Activated naive CD4-positive, alpha-beta T cell treated with Interleukin-2 at 50 U/mL for 16 hours (primary cell): ENCODE measurements at regions not wholly inside any gene's neighbourhood (a gene's known extent, or its start where the extent isn't known, plus 50 kb on each side); places are given as distances from the start of the nearest gene placed in this dataset.

Source experiments
- DNase-seq: peaks from one replicate; pipeline ENCODE4 v3.0.0-alpha.2; 2020

- no peak for DNase-seq
Measured at GRCh38 chr12:24069532-24070395, 120.3 kb upstream of the SOX5 start.

GRCh38 chr12:24066865-24067264, 117.4 kb upstream of the SOX5 start:
- DNase-seq: no peak

DNA sequence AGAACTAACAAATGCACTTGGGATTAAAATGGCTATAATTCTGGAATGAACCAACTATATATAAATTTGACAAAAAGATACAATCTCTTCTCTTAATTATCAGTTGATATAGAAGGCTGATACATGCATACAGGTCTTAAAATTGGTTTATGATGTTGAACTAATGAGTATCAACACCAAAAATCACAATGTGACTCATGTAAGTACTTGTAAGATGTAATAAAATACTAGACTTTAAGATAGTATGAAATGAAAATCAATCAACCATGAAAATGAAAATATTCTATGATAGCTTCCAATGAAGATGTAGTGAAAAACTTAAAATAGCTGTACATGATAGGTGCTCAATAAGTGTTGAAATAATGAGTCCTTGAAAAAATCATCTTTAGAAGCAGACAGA, 116.6 kb upstream of the SOX5 start:
- DNase-seq: no peak

DNA sequence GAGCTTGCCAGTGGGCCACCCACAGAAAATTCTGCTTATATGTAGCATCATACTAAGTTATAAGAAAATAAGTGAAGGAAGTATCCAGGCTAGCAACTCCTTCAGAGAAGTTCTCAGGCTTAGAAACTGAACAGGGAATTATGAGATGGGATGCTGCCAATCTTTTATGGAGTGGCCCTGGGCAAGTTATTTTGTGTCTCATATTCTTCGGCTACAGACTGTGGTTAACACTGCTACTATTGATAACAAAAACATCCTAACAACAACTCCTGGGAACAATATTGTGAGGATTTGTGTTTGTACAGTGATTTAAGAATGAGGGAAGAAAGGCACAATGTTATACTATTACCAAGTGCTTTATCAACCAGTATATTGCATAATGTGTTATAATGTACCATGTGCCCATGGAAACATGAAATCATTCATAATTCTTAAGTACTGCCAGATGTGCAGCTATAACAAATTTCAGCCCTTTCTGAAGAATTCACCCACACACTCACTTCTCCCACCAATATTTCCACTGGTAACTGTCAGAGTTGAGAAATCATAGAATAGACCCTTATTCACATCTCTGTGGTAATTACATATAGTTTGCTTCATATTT, 113.3 kb upstream of the SOX5 start:
- DNase-seq: no peak

DNA sequence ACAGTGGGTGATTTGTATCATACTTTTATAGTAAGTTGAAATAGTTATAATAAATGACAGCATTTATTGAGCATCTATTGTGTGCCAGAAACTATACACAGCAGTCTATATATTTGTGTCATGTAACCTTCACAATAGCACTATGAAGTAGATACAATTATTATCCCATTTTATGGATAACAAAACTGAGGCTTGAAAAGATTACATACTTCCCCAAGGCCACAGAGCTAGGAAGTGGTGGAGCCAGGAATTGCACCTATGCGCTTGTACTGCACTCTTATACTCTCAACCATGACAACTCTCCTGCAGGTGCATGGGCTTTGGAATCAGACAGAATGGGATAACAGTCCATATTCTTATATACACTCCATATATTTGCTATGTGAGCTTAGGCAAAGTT, 110.6 kb upstream of the SOX5 start:
- DNase-seq: no peak

DNA sequence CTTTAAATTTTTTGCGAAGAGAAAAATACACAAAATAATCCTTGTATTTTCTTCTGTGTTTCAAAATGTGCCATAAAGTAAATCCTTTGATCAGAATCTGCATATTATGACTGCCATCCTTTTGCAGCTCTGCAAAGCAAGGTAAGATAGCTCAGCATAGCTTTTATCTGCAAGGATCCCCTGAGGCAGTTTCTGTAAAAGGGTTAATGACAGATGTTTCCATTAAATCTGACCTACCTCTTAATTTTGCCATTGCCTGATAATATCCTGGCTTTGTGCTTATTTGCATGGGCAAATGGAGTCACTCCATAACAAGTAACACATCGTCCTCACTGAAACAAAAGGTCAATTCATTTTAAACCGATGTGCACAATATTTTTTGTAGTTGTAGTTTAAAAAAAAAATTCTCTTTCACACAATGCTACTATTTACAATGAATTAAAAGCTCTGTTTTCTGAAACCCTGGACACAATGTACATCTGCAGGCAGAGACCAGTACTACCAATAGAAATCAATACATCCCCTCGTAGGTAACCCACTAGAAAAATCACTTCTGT, 108.5 kb upstream of the SOX5 start:
- no peak for DNase-seq

DNA sequence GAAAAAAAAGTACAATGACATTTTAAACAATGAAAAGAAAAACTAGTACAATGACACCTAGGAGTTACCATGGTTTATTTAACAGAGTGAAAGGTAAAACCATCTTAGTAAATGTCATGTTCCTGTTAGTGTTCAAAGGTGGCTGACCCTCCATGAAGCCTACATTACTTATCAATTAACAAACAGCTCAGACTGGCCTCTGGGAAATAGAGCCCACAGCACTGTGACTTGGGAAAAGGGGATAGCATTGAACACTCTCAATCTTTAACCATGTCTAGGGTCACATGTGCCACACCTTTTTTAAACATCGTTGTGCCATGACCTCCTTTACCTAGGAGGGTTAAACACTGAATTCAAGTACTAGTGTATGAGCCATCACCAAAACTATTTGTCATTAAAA, 106.3 kb upstream of the SOX5 start:
- no peak for DNase-seq

GRCh38 chr12:24054416-24054815, 104.9 kb upstream of the SOX5 start:
- DNase-seq: no peak

DNA sequence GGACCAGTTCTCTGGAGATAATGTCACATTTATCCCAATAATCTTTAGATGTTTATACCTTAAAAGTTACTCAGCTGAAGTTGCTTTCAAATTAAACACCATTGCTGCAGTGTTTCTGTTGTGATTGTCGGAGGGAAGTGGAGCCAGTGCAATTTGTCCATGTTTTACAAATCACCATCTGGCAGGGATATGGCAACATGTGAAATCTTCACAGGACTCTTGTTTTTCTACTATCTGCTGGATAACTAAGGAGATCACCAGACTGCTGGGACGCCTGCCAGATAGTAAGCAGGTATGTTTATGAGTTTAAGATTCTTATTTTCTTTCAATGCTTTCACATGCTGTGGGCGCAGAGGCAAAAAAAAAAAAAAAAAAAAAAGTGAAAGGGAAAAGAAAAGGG, 100.3 kb upstream of the SOX5 start:
- no peak for DNase-seq

DNA sequence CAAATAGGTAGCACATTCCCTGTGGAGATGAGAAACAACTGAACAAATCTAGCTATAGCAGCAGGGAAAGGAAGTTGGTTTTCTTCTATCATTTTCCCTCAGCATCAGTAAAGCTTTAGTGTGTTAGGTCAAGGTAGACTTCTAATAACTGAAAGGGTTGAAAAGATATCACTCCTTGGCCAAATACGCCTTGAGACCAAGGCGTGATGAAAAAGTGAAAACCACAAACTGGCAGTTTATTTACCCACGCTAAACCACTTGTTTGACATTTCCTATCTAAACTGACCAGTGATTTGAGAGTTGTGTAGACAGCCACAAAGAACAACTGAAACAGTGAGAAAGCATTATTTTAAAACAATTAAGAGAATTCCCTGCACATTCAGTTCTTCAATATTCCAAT, 99.6 kb upstream of the SOX5 start:
- DNase-seq: no peak

DNA sequence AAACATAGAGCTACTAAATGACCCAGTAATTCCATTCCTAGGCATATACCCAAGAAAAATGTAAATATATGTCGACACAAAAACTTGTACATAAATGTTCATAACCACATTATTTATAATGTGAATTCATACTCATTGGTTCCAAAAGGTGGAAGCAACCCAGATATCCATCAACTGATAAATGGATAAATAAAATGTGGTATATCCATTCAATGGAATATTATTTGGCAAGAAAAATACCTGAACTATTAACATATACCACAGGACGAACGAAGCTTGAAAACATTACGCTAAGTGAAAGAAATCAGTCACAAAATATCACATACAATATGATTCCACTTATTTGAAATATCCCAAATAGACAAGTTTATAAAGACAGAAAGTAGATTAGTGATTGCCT, 99.0 kb upstream of the SOX5 start:
- no peak for DNase-seq

- no peak for DNase-seq
Measured at GRCh38 chr12:24047326-24047725, 97.9 kb upstream of the SOX5 start.

DNA sequence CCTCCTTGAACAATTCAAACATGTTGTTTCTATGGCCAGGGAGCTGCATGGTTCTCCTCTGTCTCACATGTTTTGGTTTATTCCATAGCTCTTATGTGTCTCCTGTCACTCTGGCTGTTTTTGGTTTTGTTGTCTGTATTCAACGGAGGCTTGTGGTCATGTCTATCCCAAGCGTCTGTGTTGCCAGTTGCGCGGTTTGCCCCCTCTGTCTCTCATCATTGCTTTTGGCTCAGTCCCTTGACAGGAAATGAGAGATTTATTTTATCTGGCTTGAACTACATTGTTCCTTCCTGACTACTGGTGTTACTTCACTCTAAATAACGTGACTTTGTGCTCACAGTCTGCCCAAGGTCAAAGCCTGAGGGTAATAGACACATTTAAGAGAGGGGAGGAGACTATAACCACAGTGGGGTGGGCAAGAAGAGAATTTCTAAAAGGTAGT, 96.4 kb upstream of the SOX5 start:
- DNase-seq: no peak

DNA sequence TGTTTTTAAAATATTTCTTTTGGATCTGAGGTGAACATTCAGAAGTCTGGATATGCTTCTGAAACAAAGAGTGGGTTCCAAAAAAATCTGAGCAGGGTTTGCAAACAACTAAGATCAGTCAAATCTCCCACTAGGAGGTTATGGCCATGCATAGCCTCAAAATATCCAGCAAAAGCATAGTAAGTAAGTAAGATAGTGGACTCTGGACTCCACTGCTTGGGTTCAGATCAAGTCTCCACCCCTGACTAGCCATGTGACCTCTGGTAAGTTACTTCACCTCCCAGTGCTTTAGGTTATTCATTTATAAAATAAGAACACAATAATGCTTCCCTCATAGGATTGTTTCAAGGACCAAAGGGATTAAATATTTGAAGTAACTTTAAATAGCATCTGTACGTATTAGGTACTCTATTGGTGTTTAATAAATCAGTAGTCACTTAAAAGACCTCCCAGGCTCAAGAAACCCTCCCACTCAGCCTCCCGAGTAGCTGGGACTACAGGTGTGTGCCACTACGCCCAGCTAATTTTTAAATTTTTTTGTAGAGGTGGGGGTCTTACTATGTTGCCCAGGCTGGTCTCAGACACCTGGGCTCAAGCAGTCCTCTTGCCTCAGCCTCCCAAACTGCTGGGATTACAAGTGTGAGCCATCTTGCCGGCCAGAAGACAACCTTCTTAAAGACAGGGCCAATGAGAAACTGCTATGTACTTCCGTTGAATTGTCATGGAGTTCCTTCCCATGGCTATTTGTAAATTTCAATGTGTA, 95.7 kb upstream of the SOX5 start:
- no peak for DNase-seq

DNA sequence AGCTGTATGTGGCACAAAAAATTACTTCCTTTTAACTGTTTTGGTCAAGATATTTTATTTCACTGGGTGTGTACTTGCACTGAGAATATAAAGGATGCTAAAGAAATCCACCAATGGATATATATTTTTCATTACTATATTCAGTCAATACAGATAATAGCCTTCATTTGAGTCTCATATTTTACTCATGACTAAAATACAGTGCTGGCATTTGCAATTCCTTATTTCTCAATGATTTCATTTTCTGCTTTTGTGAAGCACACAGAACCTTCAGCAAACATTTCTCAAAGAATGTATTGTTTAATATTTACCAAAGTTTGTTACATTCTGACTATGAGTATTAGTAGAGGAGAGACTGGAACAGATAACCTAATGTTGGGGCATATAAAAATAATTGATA, 93.2 kb upstream of the SOX5 start:
- DNase-seq: no peak

GRCh38 chr12:24039113-24039525, 89.6 kb upstream of the SOX5 start:
- no peak for DNase-seq

DNA sequence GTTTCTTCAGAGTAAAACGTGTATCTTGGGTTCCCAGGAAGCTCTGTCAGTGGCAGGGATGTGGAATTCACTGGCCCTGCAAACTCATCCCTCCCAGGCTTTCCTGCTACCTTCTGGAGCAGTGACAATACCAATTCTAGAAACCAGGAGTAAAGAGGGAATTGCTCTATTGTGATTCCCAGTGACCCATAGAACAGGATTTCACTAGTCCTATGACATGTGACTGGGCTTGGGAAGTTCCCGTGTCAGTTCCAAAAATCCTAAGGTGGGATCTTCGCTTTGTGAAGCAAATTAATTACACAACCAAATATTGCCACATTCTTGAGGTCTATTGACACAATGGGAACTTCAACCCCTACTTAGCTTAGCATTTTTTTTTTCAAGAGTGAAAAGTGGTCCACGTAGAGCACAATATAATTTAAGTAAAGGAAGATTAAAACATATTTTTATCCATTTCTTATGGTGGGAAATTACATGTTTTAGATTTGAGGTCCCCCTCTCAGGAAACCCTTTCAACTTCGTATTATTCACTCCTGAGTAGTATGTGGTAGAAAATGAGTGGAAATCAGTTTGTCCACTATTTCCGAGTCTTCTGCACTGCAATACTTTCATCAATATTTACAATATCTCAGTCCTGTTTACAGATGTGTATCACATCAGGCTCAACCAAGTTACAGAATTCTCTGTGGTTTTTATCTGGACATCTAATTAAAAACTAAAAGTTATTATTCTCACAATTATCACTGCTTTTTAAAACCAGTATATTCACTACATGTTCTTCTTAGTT, 88.9 kb upstream of the SOX5 start:
- DNase-seq: no peak

- DNase-seq: no peak
Measured at GRCh38 chr12:24036438-24037216, 87.2 kb upstream of the SOX5 start.

DNA sequence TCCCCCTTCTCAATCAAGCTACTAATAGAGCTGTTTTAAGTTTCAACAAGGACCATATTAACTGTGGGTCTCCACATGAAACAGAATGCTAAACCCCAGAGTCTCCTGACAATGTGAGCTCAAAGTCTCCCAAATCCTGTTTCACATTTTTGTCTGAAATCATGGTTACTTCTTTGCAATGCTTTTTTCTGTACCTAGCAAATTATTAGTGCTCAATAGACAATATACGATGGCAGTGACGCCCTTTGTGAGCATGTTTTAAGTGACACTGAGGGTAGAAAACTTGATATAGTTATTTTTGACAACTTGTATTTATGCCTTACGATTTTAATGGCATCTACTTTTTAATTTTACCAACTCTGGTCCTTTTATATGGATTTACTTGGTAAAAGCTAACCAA, 85.4 kb upstream of the SOX5 start:
- no peak for DNase-seq

DNA sequence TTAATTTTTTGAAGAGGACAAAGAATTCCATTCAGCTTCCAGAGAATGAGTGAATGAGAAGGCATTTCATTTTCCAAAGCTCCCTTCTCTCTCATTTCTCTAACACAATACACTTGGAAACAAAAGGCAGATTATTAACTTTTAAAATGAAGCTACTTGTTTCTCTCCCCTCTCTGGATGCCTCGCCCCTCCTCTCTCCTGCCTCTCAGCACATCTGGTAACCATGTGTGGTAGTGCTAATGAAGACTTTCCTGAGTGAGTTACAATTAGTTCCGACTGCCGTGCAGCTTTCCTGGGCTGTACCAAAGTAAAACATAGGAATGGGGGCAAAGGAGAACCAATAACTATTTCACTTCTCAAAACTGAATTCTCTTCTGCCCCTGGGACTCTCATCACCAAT, 84.7 kb upstream of the SOX5 start:
- no peak for DNase-seq

DNA sequence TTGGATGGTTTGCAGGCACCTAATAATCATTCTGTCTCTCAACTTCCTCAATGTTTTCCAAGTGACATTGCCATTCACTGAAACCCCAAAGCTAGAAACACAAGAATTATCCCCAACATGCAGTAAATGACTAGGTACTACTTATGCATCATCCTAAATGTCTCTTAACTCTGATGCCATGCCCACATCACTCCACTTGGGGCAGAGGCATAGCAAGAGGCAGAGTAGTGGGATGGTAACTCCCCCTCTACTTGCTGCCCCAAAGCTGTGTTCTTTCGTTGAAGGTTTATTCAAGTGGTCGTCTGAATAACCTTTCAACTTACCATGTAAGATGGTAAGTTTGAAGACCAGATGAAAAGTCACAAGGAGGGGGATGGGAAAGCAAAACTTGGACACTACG, 77.9 kb upstream of the SOX5 start:
- DNase-seq: no peak
